GM23338 (cell line): ENCODE measurements at regions not wholly inside any gene's neighbourhood (a gene's known extent, or its start where the extent isn't known, plus 50 kb on each side); places are given as distances from the start of the nearest gene placed in this dataset.

Source experiments
- ATAC-seq: fragments of 200-7000 bp; cut with Tn5 transposase; 3 replicates; pipeline ENCODE4 v1.9.1; 2020
- DNase-seq: peaks from one replicate; pipeline ENCODE4 v3.0.0-alpha.2; 2015; ENCODE audit warnings: low spot score
- H2AFZ ChIP-seq: fragments of 200-600 bp; sonication (generic); 2 replicates; pipeline ENCODE4 v1.8.0; 2016; ENCODE audit warnings: antibody characterized with exemption, mild to moderate bottlenecking, moderate library complexity
- H3F3A ChIP-seq: fragments of 200-600 bp; sonication (generic); replicated peaks from 2 replicates; pipeline ENCODE4 v1.8.0; 2017; ENCODE audit warnings: antibody characterized with exemption, mixed run types, low read depth
- H3K27ac ChIP-seq: fragments of 200-600 bp; sonication (generic); 2 replicates; pipeline ENCODE4 v1.6.1; 2016; ENCODE audit warnings: low read depth
- H3K27me3 ChIP-seq: fragments of 200-600 bp; sonication (generic); 2 replicates; pipeline ENCODE4 v1.8.0; 2016; ENCODE audit warnings: mild to moderate bottlenecking, mixed run types, moderate library complexity; ENCODE audit not compliant: insufficient read depth
- H3K36me3 ChIP-seq: fragments of 200-600 bp; sonication (generic); 2 replicates; pipeline ENCODE4 v1.8.0; 2016; ENCODE audit warnings: mild to moderate bottlenecking; ENCODE audit not compliant: insufficient read depth
- H3K4me1 ChIP-seq: fragments of 200-600 bp; sonication (generic); 2 replicates; pipeline ENCODE4 v1.8.0; 2016; ENCODE audit warnings: mild to moderate bottlenecking, moderate library complexity; ENCODE audit not compliant: insufficient read depth
- H3K4me2 ChIP-seq: fragments of 200-600 bp; sonication (generic); 2 replicates; pipeline ENCODE4 v1.7.1; 2017; ENCODE audit warnings: mixed run types
- H3K4me3 ChIP-seq: fragments of 200-600 bp; sonication (generic); 2 replicates; pipeline ENCODE4 v1.6.1; 2016; ENCODE audit warnings: mixed run types
- H3K79me2 ChIP-seq: fragments of 200-600 bp; sonication (generic); replicated peaks from 2 replicates; pipeline ENCODE4 v1.8.0; 2017; ENCODE audit warnings: mild to moderate bottlenecking; ENCODE audit not compliant: insufficient read depth
- H3K9me2 ChIP-seq: fragments of 200-600 bp; sonication (generic); 2 replicates; pipeline ENCODE4 v1.8.0; 2017; ENCODE audit not compliant: insufficient read depth
- H4K20me1 ChIP-seq: fragments of 200-600 bp; sonication (generic); replicated peaks from 2 replicates; pipeline ENCODE4 v1.8.0; 2017; ENCODE audit warnings: mild to moderate bottlenecking; ENCODE audit not compliant: insufficient read depth
- H3K27ac Mint-ChIP-seq: 2 replicates; pipeline ENCODE4 v1.8.0; 2020; ENCODE audit warnings: inconsistent platforms, mild to moderate bottlenecking, moderate library complexity, mixed read lengths
- H3K27me3 Mint-ChIP-seq: 3 replicates; pipeline ENCODE4 v1.8.0; 2022; ENCODE audit warnings: low read depth, mild to moderate bottlenecking, moderate library complexity, mixed read lengths, inconsistent platforms; ENCODE audit not compliant: insufficient read depth, poor library complexity
- H3K36me3 Mint-ChIP-seq: 3 replicates; pipeline ENCODE4 v1.8.0; 2021; ENCODE audit warnings: low read depth, mild to moderate bottlenecking, inconsistent platforms, moderate library complexity, mixed read lengths
- H3K4me1 Mint-ChIP-seq: 3 replicates; pipeline ENCODE4 v1.8.0; 2020; ENCODE audit warnings: mild to moderate bottlenecking, inconsistent platforms, mixed read lengths
- H3K4me3 Mint-ChIP-seq: 3 replicates; pipeline ENCODE4 v1.8.0; 2021; ENCODE audit warnings: moderate library complexity, mild to moderate bottlenecking, inconsistent platforms, mixed read lengths
- H3K9me3 Mint-ChIP-seq: 3 replicates; pipeline ENCODE4 v1.8.0; 2020; ENCODE audit warnings: moderate library complexity, mild to moderate bottlenecking, inconsistent platforms, mixed read lengths
- CREB1 ChIP-seq: fragments of 250-450 bp; sonication (Bioruptor Pico); IDR thresholded peaks from 2 replicates; pipeline ENCODE4 v1.5.0; 2020; ENCODE audit warnings: low read depth, mild to moderate bottlenecking, moderate library complexity
- EZH2 ChIP-seq: fragments of 200-600 bp; sonication (generic); IDR thresholded peaks from one replicate; pipeline ENCODE4 v1.8.0; 2017; ENCODE audit warnings: antibody characterized with exemption, mild to moderate bottlenecking, low read depth; ENCODE audit not compliant: unreplicated experiment
- EZH2phosphoT487 ChIP-seq: fragments of 200-600 bp; sonication (generic); IDR thresholded peaks from one replicate; pipeline ENCODE4 v1.8.1; 2018; ENCODE audit warnings: antibody characterized with exemption; ENCODE audit not compliant: unreplicated experiment
- JUNB ChIP-seq: IDR thresholded peaks from one replicate; pipeline ENCODE4 v1.6.1; 2016; ENCODE audit warnings: antibody characterized with exemption; ENCODE audit not compliant: unreplicated experiment
- NANOG ChIP-seq: IDR thresholded peaks from 2 replicates; pipeline ENCODE4 v1.6.1; 2016; ENCODE audit warnings: antibody characterized with exemption, borderline replicate concordance
- POLR2AphosphoS5 ChIP-seq: IDR thresholded peaks from 2 replicates; pipeline ENCODE4 v1.6.1; 2016; ENCODE audit warnings: antibody characterized with exemption, low read depth
- STAT1 ChIP-seq: IDR thresholded peaks from one replicate; pipeline ENCODE4 v1.6.1; 2016; ENCODE audit warnings: antibody characterized with exemption; ENCODE audit not compliant: unreplicated experiment
- ZNF114 ChIP-seq: fragments of 250-450 bp; sonication (Bioruptor Pico); IDR thresholded peaks from 2 replicates; pipeline ENCODE4 v1.5.0; 2020; ENCODE audit warnings: mild to moderate bottlenecking, moderate library complexity
- ZNF331 ChIP-seq: fragments of 250-450 bp; sonication (Bioruptor Pico); IDR thresholded peaks from 2 replicates; pipeline ENCODE4 v1.5.0; 2020; ENCODE audit warnings: low read depth, mild to moderate bottlenecking, moderate library complexity
- TF ChIP-seq, protein P1 (sequence below), 2 experiments: fragments of 200-600 bp in 1 of 2; sonication (generic) in 1 of 2; conservative IDR thresholded peaks; 2 replicates each; pipeline versions ENCODE4 v1.5.1 to v1.6.1; 2016 to 2017; ENCODE audit warnings: antibody characterized with exemption in 2 of 2, low read depth in 2 of 2, mild to moderate bottlenecking in 2 of 2, moderate library complexity in 1 of 2
- TF ChIP-seq, protein P2 (sequence below): fragments of 250-450 bp; sonication (Bioruptor Pico); IDR thresholded peaks from 2 replicates; pipeline ENCODE4 v1.5.0; 2020; ENCODE audit warnings: mild to moderate bottlenecking, moderate library complexity
- TF ChIP-seq, protein P3 (sequence below): IDR thresholded peaks from 2 replicates; pipeline ENCODE4 v1.6.1; 2016; ENCODE audit warnings: antibody characterized with exemption
- TF ChIP-seq, protein P4 (sequence below): IDR thresholded peaks from one replicate; pipeline ENCODE4 v1.6.1; 2018; ENCODE audit warnings: antibody characterized with exemption; ENCODE audit not compliant: unreplicated experiment

DNA sequence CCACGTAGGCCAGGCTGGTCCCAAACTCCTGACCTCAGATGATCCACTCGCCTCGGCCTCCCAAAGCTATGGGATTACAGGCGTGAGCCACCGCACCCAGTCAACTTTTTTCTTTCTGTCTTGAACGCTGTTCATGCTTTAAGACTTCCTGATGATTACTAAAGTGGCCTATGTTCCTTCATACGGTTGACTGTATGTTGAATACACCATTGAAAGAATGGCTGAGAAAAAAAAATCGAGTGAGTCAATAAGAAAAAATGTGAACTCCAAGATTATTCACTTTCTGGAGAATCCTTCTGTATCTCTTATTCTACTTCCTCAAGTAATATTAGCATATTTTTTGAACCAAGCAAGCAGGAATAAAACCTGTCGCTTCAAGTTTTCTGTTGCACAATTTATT is 955.0 kb downstream of the GATA3 start (continued):
- no peak for TF ChIP-seq EZH2phosphoT487

DNA sequence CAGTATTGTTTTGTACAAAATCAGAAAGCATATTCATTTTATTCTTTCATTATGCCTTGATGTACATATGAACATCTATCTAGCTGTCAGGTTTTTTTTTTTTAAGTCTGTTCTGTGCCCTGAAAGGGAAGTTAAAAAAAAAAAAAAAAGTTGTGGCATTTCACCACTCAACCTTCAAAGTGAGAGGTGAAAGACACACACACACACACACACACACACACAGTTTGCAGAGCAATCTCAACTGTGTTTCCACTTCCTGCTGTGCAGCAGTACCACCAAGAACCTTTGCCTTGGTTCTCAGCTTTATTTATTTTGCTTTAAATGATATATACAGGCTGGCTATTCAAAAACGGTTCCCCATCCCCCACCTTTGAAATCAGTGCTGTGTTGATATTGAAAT is 955.6 kb downstream of the GATA3 start:
- DNase-seq (peak; percentile 30), ATAC-seq (no peak)
- Mint-ChIP-seq H3K27me3 (no peaks in the 10 kb centered on the region), H3K4me3 (no peak overlapping the region), H3K9me3 (no peaks in the 10 kb centered on the region), H3K4me1 (peaks cover 7% of the 10 kb centered on the region; the same call in 2 of the 3 replicates), H3K27ac (no peak overlapping the region), H3K36me3 (no peaks in the 10 kb centered on the region)
- Histone ChIP-seq H3K79me2 (no peaks in the 10 kb centered on the region), H4K20me1 (no peaks in the 10 kb centered on the region), H3F3A (no peaks in the 10 kb centered on the region), H3K4me1 (peaks cover 8% of the 10 kb centered on the region; the same call in 1 of the 2 replicates), H3K4me2 (no peak overlapping the region), H3K27ac (no peak overlapping the region), H3K9me2 (no peaks in the 10 kb centered on the region), H3K27me3 (no peaks in the 10 kb centered on the region), H3K36me3 (no peaks in the 10 kb centered on the region), H2AFZ (no peak overlapping the region), H3K4me3 (no peak overlapping the region)
- TF ChIP-seq, protein P1, sequence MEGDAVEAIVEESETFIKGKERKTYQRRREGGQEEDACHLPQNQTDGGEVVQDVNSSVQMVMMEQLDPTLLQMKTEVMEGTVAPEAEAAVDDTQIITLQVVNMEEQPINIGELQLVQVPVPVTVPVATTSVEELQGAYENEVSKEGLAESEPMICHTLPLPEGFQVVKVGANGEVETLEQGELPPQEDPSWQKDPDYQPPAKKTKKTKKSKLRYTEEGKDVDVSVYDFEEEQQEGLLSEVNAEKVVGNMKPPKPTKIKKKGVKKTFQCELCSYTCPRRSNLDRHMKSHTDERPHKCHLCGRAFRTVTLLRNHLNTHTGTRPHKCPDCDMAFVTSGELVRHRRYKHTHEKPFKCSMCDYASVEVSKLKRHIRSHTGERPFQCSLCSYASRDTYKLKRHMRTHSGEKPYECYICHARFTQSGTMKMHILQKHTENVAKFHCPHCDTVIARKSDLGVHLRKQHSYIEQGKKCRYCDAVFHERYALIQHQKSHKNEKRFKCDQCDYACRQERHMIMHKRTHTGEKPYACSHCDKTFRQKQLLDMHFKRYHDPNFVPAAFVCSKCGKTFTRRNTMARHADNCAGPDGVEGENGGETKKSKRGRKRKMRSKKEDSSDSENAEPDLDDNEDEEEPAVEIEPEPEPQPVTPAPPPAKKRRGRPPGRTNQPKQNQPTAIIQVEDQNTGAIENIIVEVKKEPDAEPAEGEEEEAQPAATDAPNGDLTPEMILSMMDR (conservative IDR thresholded peaks at IDR 0.05; ENCODE audit: low read depth in 2 of 2): no peak
- TF ChIP-seq, protein P2, sequence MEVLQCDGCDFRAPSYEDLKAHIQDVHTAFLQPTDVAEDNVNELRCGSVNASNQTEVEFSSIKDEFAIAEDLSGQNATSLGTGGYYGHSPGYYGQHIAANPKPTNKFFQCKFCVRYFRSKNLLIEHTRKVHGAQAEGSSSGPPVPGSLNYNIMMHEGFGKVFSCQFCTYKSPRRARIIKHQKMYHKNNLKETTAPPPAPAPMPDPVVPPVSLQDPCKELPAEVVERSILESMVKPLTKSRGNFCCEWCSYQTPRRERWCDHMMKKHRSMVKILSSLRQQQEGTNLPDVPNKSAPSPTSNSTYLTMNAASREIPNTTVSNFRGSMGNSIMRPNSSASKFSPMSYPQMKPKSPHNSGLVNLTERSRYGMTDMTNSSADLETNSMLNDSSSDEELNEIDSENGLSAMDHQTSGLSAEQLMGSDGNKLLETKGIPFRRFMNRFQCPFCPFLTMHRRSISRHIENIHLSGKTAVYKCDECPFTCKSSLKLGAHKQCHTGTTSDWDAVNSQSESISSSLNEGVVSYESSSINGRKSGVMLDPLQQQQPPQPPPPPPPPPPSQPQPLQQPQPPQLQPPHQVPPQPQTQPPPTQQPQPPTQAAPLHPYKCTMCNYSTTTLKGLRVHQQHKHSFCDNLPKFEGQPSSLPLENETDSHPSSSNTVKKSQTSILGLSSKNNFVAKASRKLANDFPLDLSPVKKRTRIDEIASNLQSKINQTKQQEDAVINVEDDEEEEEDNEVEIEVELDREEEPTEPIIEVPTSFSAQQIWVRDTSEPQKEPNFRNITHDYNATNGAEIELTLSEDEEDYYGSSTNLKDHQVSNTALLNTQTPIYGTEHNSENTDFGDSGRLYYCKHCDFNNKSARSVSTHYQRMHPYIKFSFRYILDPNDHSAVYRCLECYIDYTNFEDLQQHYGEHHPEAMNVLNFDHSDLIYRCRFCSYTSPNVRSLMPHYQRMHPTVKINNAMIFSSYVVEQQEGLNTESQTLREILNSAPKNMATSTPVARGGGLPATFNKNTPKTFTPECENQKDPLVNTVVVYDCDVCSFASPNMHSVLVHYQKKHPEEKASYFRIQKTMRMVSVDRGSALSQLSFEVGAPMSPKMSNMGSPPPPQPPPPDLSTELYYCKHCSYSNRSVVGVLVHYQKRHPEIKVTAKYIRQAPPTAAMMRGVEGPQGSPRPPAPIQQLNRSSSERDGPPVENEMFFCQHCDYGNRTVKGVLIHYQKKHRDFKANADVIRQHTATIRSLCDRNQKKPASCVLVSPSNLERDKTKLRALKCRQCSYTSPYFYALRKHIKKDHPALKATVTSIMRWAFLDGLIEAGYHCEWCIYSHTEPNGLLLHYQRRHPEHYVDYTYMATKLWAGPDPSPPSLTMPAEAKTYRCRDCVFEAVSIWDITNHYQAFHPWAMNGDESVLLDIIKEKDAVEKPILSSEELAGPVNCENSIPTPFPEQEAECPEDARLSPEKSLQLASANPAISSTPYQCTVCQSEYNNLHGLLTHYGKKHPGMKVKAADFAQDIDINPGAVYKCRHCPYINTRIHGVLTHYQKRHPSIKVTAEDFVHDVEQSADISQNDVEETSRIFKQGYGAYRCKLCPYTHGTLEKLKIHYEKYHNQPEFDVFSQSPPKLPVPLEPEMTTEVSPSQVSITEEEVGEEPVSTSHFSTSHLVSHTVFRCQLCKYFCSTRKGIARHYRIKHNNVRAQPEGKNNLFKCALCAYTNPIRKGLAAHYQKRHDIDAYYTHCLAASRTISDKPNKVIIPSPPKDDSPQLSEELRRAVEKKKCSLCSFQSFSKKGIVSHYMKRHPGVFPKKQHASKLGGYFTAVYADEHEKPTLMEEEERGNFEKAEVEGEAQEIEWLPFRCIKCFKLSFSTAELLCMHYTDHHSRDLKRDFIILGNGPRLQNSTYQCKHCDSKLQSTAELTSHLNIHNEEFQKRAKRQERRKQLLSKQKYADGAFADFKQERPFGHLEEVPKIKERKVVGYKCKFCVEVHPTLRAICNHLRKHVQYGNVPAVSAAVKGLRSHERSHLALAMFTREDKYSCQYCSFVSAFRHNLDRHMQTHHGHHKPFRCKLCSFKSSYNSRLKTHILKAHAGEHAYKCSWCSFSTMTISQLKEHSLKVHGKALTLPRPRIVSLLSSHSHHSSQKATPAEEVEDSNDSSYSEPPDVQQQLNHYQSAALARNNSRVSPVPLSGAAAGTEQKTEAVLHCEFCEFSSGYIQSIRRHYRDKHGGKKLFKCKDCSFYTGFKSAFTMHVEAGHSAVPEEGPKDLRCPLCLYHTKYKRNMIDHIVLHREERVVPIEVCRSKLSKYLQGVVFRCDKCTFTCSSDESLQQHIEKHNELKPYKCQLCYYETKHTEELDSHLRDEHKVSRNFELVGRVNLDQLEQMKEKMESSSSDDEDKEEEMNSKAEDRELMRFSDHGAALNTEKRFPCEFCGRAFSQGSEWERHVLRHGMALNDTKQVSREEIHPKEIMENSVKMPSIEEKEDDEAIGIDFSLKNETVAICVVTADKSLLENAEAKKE (CRISPR knock-in tag): no peak
- TF ChIP-seq ZNF114 (CRISPR knock-in tag) (no peak), JUNB (no peak), CREB1 (CRISPR knock-in tag) (no peak), NANOG (no peak), ZNF331 (CRISPR knock-in tag) (no peak), EZH2 (no peak), STAT1 (no peak), EZH2phosphoT487 (no peak), POLR2AphosphoS5 (no peak)
- TF ChIP-seq, protein P3, sequence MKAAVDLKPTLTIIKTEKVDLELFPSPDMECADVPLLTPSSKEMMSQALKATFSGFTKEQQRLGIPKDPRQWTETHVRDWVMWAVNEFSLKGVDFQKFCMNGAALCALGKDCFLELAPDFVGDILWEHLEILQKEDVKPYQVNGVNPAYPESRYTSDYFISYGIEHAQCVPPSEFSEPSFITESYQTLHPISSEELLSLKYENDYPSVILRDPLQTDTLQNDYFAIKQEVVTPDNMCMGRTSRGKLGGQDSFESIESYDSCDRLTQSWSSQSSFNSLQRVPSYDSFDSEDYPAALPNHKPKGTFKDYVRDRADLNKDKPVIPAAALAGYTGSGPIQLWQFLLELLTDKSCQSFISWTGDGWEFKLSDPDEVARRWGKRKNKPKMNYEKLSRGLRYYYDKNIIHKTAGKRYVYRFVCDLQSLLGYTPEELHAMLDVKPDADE: no peak
- TF ChIP-seq, protein P4, sequence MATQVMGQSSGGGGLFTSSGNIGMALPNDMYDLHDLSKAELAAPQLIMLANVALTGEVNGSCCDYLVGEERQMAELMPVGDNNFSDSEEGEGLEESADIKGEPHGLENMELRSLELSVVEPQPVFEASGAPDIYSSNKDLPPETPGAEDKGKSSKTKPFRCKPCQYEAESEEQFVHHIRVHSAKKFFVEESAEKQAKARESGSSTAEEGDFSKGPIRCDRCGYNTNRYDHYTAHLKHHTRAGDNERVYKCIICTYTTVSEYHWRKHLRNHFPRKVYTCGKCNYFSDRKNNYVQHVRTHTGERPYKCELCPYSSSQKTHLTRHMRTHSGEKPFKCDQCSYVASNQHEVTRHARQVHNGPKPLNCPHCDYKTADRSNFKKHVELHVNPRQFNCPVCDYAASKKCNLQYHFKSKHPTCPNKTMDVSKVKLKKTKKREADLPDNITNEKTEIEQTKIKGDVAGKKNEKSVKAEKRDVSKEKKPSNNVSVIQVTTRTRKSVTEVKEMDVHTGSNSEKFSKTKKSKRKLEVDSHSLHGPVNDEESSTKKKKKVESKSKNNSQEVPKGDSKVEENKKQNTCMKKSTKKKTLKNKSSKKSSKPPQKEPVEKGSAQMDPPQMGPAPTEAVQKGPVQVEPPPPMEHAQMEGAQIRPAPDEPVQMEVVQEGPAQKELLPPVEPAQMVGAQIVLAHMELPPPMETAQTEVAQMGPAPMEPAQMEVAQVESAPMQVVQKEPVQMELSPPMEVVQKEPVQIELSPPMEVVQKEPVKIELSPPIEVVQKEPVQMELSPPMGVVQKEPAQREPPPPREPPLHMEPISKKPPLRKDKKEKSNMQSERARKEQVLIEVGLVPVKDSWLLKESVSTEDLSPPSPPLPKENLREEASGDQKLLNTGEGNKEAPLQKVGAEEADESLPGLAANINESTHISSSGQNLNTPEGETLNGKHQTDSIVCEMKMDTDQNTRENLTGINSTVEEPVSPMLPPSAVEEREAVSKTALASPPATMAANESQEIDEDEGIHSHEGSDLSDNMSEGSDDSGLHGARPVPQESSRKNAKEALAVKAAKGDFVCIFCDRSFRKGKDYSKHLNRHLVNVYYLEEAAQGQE: no peak
